ENCODE measurements at regions not wholly inside any gene's neighbourhood (a gene's known extent, or its start where the extent isn't known, plus 50 kb on each side); places are given as distances from the start of the nearest gene placed in this dataset.

DNA sequence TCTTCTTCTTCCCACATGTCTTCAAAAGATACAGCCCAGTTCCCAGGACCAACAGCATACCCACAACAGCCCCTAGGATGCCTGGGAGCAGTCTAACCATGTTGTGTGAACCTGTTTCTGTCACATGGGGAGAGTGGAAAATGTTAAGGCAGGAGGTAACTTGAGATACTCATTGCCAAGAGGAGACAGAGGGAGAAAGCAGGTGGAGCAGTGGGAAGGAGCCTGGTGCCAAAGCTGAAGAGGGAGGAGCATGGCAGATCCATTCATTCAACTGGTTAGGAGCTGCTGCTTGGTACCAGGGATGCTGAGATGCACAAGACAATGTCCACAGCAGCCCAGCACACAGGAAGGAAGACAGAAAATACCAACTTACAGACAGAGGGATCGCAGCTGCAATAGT, 149.8 kb upstream of the ETV3 start:
- intact Hi-C loops (cut with DNase I; ENCODE audit: low total_unique reads), result no loop called here
- Histone ChIP-seq H3K4me1 (no peaks in the 10 kb centered on the region), H3K27me3 (no peaks in the 10 kb centered on the region), H3K9me3 (no peaks in the 10 kb centered on the region), H3K27ac (no peak overlapping the region), H3K36me3 (ENCODE audit: low read depth, missing control alignments) (no peaks in the 10 kb centered on the region), H3K4me3 (no peak overlapping the region)
- WGBS, 2 donors, result 92 to 100% methylated on average over 1 of the region's 1 CpG
- TF ChIP-seq POLR2A (IDR thresholded peaks at IDR 0.05), result no peak
- TF ChIP-seq, protein P1, sequence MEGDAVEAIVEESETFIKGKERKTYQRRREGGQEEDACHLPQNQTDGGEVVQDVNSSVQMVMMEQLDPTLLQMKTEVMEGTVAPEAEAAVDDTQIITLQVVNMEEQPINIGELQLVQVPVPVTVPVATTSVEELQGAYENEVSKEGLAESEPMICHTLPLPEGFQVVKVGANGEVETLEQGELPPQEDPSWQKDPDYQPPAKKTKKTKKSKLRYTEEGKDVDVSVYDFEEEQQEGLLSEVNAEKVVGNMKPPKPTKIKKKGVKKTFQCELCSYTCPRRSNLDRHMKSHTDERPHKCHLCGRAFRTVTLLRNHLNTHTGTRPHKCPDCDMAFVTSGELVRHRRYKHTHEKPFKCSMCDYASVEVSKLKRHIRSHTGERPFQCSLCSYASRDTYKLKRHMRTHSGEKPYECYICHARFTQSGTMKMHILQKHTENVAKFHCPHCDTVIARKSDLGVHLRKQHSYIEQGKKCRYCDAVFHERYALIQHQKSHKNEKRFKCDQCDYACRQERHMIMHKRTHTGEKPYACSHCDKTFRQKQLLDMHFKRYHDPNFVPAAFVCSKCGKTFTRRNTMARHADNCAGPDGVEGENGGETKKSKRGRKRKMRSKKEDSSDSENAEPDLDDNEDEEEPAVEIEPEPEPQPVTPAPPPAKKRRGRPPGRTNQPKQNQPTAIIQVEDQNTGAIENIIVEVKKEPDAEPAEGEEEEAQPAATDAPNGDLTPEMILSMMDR (IDR thresholded peaks at IDR 0.05), result no peak
- DNase-seq, result no peak

- TF ChIP-seq, protein P1 (IDR thresholded peaks at IDR 0.05), result no peak
- no peak for TF ChIP-seq POLR2A (IDR thresholded peaks at IDR 0.05)
- H3K36me3 ChIP-seq (ENCODE audit: low read depth, missing control alignments), result no peaks in the 10 kb centered on the region
- no peak overlapping the region for H3K27ac ChIP-seq
- no peaks in the 10 kb centered on the region for H3K9me3 ChIP-seq
- 70 to 85% methylated on average over 5 of the region's 5 CpGs for WGBS, 2 donors
- DNase-seq, result no peak
- H3K27me3 ChIP-seq, result no peaks in the 10 kb centered on the region
- H3K4me1 ChIP-seq, result no peaks in the 10 kb centered on the region
- intact Hi-C loops (cut with DNase I; ENCODE audit: low total_unique reads), result no loop called here
- no peak overlapping the region for H3K4me3 ChIP-seq
These were observed 149.3 kb upstream of the ETV3 start for GRCh38 chr1:157287462-157287861.

GRCh38 chr1:157286646-157287420, 148.6 kb upstream of the ETV3 start:
- Histone ChIP-seq H3K4me1 (no peaks in the 10 kb centered on the region), H3K9me3 (no peaks in the 10 kb centered on the region), H3K27ac (no peak overlapping the region), H3K36me3 (ENCODE audit: low read depth, missing control alignments) (no peaks in the 10 kb centered on the region), H3K27me3 (no peaks in the 10 kb centered on the region), H3K4me3 (no peak overlapping the region)
- TF ChIP-seq POLR2A (IDR thresholded peaks at IDR 0.05), result no peak
- TF ChIP-seq, protein P1 (IDR thresholded peaks at IDR 0.05), result no peak
- 89 to 90% methylated on average over 10 of the region's 10 CpGs for WGBS, 2 donors
- intact Hi-C loops (cut with DNase I; ENCODE audit: low total_unique reads), result no loop called here
- no peak for DNase-seq

DNA sequence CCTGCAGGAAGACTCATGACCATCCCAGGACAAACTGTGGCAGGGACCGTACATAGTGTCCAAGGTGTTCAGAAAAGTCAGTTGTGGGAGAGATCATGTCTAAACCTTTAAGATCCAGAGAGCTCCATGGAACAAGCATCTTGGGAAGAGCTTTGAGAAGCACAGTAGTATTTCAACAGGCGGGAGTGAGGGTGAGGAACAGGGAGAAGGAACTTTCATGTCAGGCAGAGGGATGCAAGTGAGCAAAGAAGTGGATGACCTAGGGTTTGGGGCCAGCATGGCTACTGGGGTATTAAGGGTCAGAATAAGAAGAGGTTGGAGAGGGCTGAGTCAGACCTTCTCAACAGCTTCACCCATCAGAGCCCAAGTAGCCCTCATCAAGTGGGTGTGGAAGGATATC, 147.9 kb upstream of the ETV3 start:
- WGBS, 2 donors, result 93 to 100% methylated on average over 2 of the region's 2 CpGs
- no peak for TF ChIP-seq POLR2A (IDR thresholded peaks at IDR 0.05)
- TF ChIP-seq, protein P1 (IDR thresholded peaks at IDR 0.05), result no peak
- intact Hi-C loops (cut with DNase I; ENCODE audit: low total_unique reads), result no loop called here
- Histone ChIP-seq H3K4me3 (no peak overlapping the region), H3K36me3 (ENCODE audit: low read depth, missing control alignments) (no peaks in the 10 kb centered on the region), H3K4me1 (no peaks in the 10 kb centered on the region), H3K9me3 (no peaks in the 10 kb centered on the region), H3K27ac (no peak overlapping the region), H3K27me3 (no peaks in the 10 kb centered on the region)
- DNase-seq, result no peak

- H3K4me1 ChIP-seq, result no peaks in the 10 kb centered on the region
- H3K27ac ChIP-seq, result no peak overlapping the region
- no peaks in the 10 kb centered on the region for H3K36me3 ChIP-seq (ENCODE audit: low read depth, missing control alignments)
- WGBS, 2 donors, result 92 to 100% methylated on average over 1 of the region's 1 CpG
- no peaks in the 10 kb centered on the region for H3K9me3 ChIP-seq
- no peak for DNase-seq
- H3K4me3 ChIP-seq, result no peak overlapping the region
- no peaks in the 10 kb centered on the region for H3K27me3 ChIP-seq
- TF ChIP-seq POLR2A (IDR thresholded peaks at IDR 0.05), result no peak
- TF ChIP-seq, protein P1 (IDR thresholded peaks at IDR 0.05), result no peak
- intact Hi-C loops (cut with DNase I; ENCODE audit: low total_unique reads), result no loop called here
These were observed 146.3 kb upstream of the ETV3 start for GRCh38 chr1:157284451-157284850.

Data from testis (tissue), 2 donors.